ENCODE measurements at regions not wholly inside any gene's neighbourhood (a gene's known extent, or its start where the extent isn't known, plus 50 kb on each side); places are given as distances from the start of the nearest gene placed in this dataset.

DNA sequence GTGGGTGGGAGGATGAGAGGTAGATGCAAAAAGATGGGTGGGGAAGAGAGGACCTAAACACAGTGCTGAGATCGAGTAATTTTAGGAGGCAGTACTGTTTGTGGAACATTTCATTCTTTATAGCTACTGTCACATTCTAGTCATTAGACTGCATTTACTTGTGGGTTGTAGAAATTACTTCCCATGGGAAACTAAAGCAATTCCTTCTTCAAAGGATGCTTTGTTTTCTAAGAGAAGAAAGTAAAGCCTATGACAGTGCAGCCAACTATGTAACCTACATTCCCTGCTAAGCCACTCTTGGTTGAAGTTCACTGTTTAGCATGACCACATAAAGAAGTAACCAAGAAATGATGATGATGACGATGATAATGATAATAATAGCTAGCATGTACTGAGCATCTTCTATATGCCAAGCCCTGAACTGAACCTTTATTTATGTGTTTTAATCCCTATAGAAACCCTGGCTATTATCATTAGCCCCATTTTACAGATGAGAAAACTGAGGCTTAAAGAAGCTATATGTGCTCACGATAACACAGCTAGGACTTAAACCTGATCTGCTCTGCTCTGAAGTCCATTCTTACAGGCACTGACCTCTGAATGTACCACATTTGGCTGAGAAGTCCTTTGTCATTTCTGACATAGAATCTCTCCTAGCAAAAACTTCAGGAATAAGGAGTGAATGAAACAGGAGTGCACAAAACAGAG lies 114.5 kb upstream of the KIT start:
- TF ChIP-seq CTCF (IDR thresholded peaks at IDR 0.05), result no peak
- TF ChIP-seq POLR2AphosphoS5 (IDR thresholded peaks at IDR 0.05; ENCODE audit: insufficient read depth in 1 of 2, low read depth in 1 of 2), result no peak
- no peak for TF ChIP-seq POLR2A (IDR thresholded peaks at IDR 0.05)
